IPS-15b (cell line): ENCODE measurements at regions not wholly inside any gene's neighbourhood (a gene's known extent, or its start where the extent isn't known, plus 50 kb on each side); places are given as distances from the start of the nearest gene placed in this dataset.

Experiments
- H3K27me3 ChIP-seq: one replicate; pipeline ENCODE4 v1.6.1; 2013; ENCODE audit warnings: low read length; ENCODE audit not compliant: control insufficient read depth, insufficient read depth
- H3K36me3 ChIP-seq: one replicate; pipeline ENCODE4 v1.6.1; 2013; ENCODE audit warnings: low read length; ENCODE audit not compliant: control insufficient read depth, insufficient read depth
- H3K4me1 ChIP-seq: one replicate; pipeline ENCODE4 v1.6.1; 2013; ENCODE audit warnings: mild to moderate bottlenecking, low read length; ENCODE audit not compliant: control insufficient read depth, insufficient read depth
- H3K4me3 ChIP-seq: one replicate; pipeline ENCODE4 v1.5.1; 2013; ENCODE audit warnings: low read depth, low read length
- H3K9ac ChIP-seq: one replicate; pipeline ENCODE4 v1.6.1; 2013; ENCODE audit warnings: low read depth, mild to moderate bottlenecking, low read length
- H3K9me3 ChIP-seq: one replicate; pipeline ENCODE4 v1.6.1; 2013; ENCODE audit warnings: mild to moderate bottlenecking, low read length; ENCODE audit not compliant: control insufficient read depth, insufficient read depth

- Histone ChIP-seq H3K27me3 (no peaks in the 10 kb centered on the region), H3K9ac (no peak overlapping the region), H3K4me3 (no peak overlapping the region), H3K36me3 (no peaks in the 10 kb centered on the region), H3K9me3 (no peaks in the 10 kb centered on the region), H3K4me1 (no peaks in the 10 kb centered on the region)
Measured at GRCh38 chr3:22276351-22276750, 525.3 kb upstream of the ZNF385D start.

GRCh38 chr3:22284559-22284958 is 533.5 kb upstream of the ZNF385D start:
- H3K9ac ChIP-seq: no peak overlapping the region
- H3K4me1 ChIP-seq: no peaks in the 10 kb centered on the region
- H3K4me3 ChIP-seq: no peak overlapping the region
- no peaks in the 10 kb centered on the region for H3K9me3 ChIP-seq
- no peaks in the 10 kb centered on the region for H3K36me3 ChIP-seq
- H3K27me3 ChIP-seq: no peaks in the 10 kb centered on the region

GRCh38 chr3:22288756-22289155 is 537.7 kb upstream of the ZNF385D start:
- Histone ChIP-seq H3K36me3 (no peaks in the 10 kb centered on the region), H3K4me1 (no peaks in the 10 kb centered on the region), H3K9ac (no peak overlapping the region), H3K27me3 (no peaks in the 10 kb centered on the region), H3K9me3 (no peaks in the 10 kb centered on the region), H3K4me3 (no peak overlapping the region)

- H3K4me1 ChIP-seq: no peaks in the 10 kb centered on the region
- H3K9me3 ChIP-seq: no peaks in the 10 kb centered on the region
- H3K27me3 ChIP-seq: no peaks in the 10 kb centered on the region
- no peak overlapping the region for H3K4me3 ChIP-seq
- no peak overlapping the region for H3K9ac ChIP-seq
- no peaks in the 10 kb centered on the region for H3K36me3 ChIP-seq
Measured at GRCh38 chr3:22292681-22293080, 541.7 kb upstream of the ZNF385D start.

GRCh38 chr3:22296601-22297000 is 545.6 kb upstream of the ZNF385D start:
- H3K27me3 ChIP-seq: no peaks in the 10 kb centered on the region
- no peaks in the 10 kb centered on the region for H3K36me3 ChIP-seq
- H3K9me3 ChIP-seq: no peaks in the 10 kb centered on the region
- H3K4me3 ChIP-seq: no peak overlapping the region
- no peaks in the 10 kb centered on the region for H3K4me1 ChIP-seq
- no peak overlapping the region for H3K9ac ChIP-seq

GRCh38 chr3:22297436-22297835 is 546.4 kb upstream of the ZNF385D start:
- Histone ChIP-seq H3K36me3 (no peaks in the 10 kb centered on the region), H3K9me3 (no peaks in the 10 kb centered on the region), H3K4me3 (no peak overlapping the region), H3K4me1 (no peaks in the 10 kb centered on the region), H3K9ac (no peak overlapping the region), H3K27me3 (no peaks in the 10 kb centered on the region)

- Histone ChIP-seq H3K27me3 (no peaks in the 10 kb centered on the region), H3K4me1 (peaks cover 4% of the 10 kb centered on the region), H3K36me3 (no peaks in the 10 kb centered on the region), H3K9me3 (no peaks in the 10 kb centered on the region), H3K4me3 (no peak overlapping the region), H3K9ac (no peak overlapping the region)
Measured at GRCh38 chr3:22306454-22306853, 555.4 kb upstream of the ZNF385D start.

GRCh38 chr3:22308871-22309270 is 557.9 kb upstream of the ZNF385D start:
- Histone ChIP-seq H3K9ac (no peak overlapping the region), H3K4me3 (no peak overlapping the region), H3K36me3 (no peaks in the 10 kb centered on the region), H3K9me3 (no peaks in the 10 kb centered on the region), H3K27me3 (no peaks in the 10 kb centered on the region), H3K4me1 (peaks cover 4% of the 10 kb centered on the region)

GRCh38 chr3:22315925-22316324 is 564.9 kb upstream of the ZNF385D start:
- no peaks in the 10 kb centered on the region for H3K4me1 ChIP-seq
- H3K27me3 ChIP-seq: no peaks in the 10 kb centered on the region
- H3K9ac ChIP-seq: no peak overlapping the region
- no peaks in the 10 kb centered on the region for H3K9me3 ChIP-seq
- no peaks in the 10 kb centered on the region for H3K36me3 ChIP-seq
- no peak overlapping the region for H3K4me3 ChIP-seq

- Histone ChIP-seq H3K4me1 (no peaks in the 10 kb centered on the region), H3K9me3 (no peaks in the 10 kb centered on the region), H3K27me3 (no peaks in the 10 kb centered on the region)
Measured at GRCh38 chr3:22318325-22318724, 567.3 kb upstream of the ZNF385D start.

GRCh38 chr3:22319446-22319845 is 568.4 kb upstream of the ZNF385D start:
- Histone ChIP-seq H3K4me1 (no peaks in the 10 kb centered on the region), H3K4me3 (no peak overlapping the region), H3K9ac (no peak overlapping the region)

More at GRCh38 chr3:22318325-22318724, 567.3 kb upstream of the ZNF385D start:
- no peak overlapping the region for H3K4me3 ChIP-seq
- H3K9ac ChIP-seq: no peak overlapping the region
- H3K36me3 ChIP-seq: no peaks in the 10 kb centered on the region

GRCh38 chr3:22322861-22323260 is 571.9 kb upstream of the ZNF385D start:
- H3K4me3 ChIP-seq: no peak overlapping the region
- H3K36me3 ChIP-seq: no peaks in the 10 kb centered on the region

More at GRCh38 chr3:22319446-22319845, 568.4 kb upstream of the ZNF385D start:
- Histone ChIP-seq H3K9me3 (no peaks in the 10 kb centered on the region), H3K36me3 (no peaks in the 10 kb centered on the region), H3K27me3 (no peaks in the 10 kb centered on the region)

GRCh38 chr3:22326305-22326704 is 575.3 kb upstream of the ZNF385D start:
- Histone ChIP-seq H3K4me1 (no peaks in the 10 kb centered on the region), H3K9me3 (no peaks in the 10 kb centered on the region)

More at GRCh38 chr3:22322861-22323260, 571.9 kb upstream of the ZNF385D start:
- no peaks in the 10 kb centered on the region for H3K4me1 ChIP-seq
- H3K27me3 ChIP-seq: no peaks in the 10 kb centered on the region
- H3K9ac ChIP-seq: no peak overlapping the region
- H3K9me3 ChIP-seq: no peaks in the 10 kb centered on the region

More at GRCh38 chr3:22326305-22326704, 575.3 kb upstream of the ZNF385D start:
- Histone ChIP-seq H3K27me3 (no peaks in the 10 kb centered on the region), H3K4me3 (no peak overlapping the region), H3K36me3 (no peaks in the 10 kb centered on the region), H3K9ac (no peak overlapping the region)
